HG03469 (cell line): ENCODE measurements at regions not wholly inside any gene's neighbourhood (a gene's known extent, or its start where the extent isn't known, plus 50 kb on each side); places are given as distances from the start of the nearest gene placed in this dataset.

Experiments used
- ATAC-seq: cut with Tn5 transposase; IDR thresholded peaks from one replicate; pipeline ENCODE4 v1.9.1; 2021; ENCODE audit warnings: mild to moderate bottlenecking, moderate library complexity, moderate number of reproducible peaks; ENCODE audit not compliant: unreplicated experiment

- no peak for ATAC-seq
These were observed 517.9 kb downstream of the EIPR1 start for GRCh38 chr2:2859732-2860131.

GRCh38 chr2:2859164-2859563 lies 518.5 kb downstream of the EIPR1 start:
- ATAC-seq: no peak

GRCh38 chr2:2856723-2857415 lies 520.7 kb downstream of the EIPR1 start:
- ATAC-seq: no peak

DNA sequence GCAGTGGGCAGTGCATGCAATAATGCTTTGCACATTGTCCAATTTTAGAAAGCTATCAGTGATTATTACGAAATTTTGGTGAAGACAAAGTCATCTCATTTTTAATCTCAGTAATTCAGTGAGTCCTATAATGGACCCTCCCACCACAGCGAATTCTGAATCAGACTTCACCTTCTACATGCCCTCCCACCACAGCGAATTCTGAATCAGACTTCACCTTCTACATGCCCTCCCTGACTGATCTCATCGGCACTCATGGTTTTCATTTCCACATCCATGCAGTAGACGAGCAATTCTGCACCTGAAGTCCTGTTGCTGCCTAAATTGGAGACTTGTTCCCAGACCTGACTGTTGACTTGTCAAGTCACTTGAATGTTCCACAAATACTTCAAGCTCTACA lies 522.3 kb downstream of the EIPR1 start:
- no peak for ATAC-seq

GRCh38 chr2:2853346-2853745 lies 522.3 kb upstream of the MYT1L start:
- no peak for ATAC-seq

- no peak for ATAC-seq
These were observed 521.0 kb upstream of the MYT1L start for GRCh38 chr2:2851806-2852777.

GRCh38 chr2:2851316-2851715 lies 520.2 kb upstream of the MYT1L start:
- ATAC-seq: no peak

DNA sequence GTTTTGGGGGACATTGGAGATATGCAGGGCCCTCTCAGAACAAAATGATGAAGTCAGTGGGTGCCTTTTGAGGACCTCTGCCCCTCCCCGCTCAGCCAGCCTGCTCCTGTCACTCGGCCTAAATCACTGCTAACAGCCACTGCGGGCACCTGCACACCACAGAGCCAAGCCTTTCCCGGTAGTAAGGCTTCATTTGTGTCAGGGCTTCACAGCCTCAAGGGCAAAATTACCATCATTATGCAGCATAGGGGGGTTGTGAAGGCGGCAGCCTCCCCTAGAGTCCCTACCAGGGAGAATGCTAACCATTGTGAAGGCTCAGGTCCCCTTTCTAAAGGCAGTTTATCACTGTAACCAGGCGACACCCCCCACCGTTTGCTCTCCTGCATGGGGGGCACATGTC lies 519.8 kb upstream of the MYT1L start:
- no peak for ATAC-seq

DNA sequence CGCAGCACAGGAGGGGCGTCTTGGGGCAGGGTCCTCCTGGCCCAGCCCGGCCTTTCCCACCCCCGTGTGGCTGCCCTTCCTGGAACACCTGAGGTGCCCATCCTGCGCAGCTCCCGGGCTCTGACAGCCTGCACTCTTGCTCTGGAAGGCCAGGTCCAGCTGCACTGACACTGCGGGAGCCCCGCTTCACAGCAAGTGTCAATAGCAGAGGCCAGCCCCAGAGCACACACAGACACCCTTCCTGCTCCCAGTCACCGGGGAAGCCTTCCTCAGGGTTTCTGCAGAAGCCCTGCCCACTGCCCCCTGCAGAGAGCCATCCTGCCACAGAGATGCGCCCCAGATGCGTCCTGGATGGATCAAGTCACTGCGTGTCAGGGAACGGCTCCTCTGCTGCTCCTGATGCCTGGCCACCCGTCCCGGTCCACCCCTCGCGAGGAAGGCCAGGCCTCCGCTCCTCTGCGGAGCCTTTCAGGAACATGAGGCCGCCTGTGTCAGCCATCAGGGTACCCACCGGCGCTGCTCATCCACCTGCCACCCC lies 519.2 kb upstream of the MYT1L start:
- ATAC-seq: no peak

DNA sequence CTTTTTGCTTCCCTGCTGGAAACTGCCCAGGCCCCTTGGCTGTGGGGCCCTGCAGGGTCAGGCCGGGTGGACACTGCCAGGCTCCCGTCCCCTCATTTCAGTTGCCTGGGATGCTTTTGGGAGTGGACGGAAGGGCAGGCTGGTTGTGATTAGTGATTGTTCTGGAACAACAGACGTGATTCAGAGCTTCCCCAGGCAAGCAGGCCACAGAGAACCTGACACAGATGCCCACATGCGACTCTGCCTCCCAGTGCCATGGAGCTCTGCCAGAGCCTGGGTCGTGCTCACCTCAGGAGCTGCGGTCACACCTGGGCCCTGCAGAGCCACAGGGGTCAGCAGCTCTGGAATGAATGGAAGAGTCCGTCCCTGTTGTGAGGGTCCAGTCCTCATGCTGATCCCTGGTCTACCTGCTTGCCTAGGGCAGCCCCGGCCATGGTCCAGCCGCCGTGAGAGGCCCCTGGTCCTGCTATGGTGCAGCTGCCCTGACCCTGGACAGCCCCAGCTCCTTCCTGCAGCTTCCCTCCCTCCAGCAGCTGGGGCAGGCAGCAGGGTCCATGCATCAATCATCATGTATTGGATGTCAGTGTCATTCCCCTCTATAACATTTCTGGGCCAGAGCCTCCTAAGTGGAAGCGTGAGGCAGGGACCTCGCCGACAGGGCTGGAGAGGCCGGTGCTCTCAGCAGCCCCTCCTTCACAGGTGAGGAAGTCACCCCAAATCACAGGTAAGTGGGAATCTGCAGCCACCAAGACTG lies 518.6 kb upstream of the MYT1L start:
- ATAC-seq: no peak

GRCh38 chr2:2848621-2849333 lies 517.7 kb upstream of the MYT1L start:
- no peak for ATAC-seq

DNA sequence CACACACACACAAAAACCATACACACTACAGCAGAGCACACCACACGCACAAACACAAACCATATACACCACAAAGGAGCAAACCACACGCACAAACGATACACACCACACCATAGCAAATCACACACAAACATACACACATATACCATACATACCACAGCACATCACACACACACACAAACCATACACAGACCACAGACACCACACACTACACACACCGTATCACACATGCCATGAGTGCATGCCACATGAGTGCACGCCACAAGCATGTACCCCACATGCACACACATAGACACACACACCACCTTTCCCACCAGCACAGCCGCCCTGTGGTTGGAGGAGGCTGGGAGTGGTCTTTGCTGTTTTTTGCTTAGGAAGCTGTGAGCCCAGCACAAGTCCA lies 517.1 kb upstream of the MYT1L start:
- ATAC-seq: no peak

DNA sequence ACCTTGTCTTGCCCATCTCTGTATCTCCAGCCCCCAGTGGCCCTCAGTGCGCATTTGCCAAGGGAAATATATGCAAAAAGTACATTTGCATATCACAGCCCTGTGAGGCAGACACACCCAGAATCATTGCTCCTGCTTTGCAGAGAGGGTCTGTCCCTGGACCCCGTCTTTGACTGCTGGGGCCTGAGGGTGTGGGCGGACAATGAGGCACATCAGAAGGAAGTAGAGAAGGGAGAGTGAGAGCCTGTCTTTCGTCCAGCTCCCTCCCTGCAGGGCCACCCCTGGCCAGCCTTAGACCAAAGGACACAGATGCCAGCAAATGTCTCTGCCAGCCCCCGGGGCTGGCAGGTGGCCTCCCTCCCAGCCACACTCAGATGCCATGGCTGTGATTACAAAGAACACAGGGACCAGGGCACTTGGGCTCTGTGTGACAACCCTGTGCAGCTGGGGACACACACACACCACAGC lies 516.2 kb upstream of the MYT1L start:
- ATAC-seq: no peak

DNA sequence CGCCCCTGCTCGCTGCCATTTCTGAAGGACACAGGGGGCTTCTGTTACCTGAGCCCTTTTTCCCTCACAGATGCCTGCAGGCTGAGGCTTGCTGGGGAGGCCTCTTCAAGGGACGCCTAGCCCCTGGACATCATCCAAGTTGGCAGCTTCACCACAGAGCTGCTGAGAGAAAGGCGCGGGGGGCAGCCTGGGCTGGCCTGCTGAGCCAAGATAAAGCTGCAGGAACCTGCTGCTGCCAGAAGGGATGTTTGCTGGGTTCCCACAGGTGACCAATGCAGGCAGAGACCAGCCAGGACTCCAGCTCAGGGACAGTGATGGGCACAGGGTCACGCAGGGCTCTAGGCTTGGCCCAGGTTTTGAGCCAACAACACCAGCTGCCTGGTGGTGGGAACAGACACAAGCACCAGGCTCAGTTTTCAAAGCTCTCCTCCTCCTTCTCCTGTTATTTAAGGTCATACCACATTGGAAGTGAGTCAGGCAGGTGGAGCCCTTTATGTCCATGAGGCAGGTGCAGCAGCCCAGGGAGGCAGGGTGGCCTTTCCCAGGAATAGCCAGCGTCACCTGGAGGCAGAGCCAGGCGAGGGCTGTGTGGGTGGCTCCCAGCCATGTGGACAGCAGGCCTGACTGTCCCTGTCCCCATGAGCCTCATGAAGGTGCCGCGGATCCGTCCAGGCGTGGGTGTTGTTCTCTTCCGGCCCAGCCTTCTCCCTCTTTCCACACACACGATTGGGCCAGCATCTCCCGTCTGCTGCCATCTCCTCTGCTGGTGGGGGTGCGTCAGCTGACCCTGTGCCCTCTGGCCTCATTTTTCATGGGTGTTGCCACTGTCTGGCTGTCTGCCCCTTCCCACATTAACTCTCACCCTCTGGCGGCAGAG lies 515.5 kb upstream of the MYT1L start:
- ATAC-seq: no peak

- no peak for ATAC-seq
These were observed 514.8 kb upstream of the MYT1L start for GRCh38 chr2:2845806-2846315.

- no peak for ATAC-seq
These were observed 514.2 kb upstream of the MYT1L start for GRCh38 chr2:2845267-2845666.

DNA sequence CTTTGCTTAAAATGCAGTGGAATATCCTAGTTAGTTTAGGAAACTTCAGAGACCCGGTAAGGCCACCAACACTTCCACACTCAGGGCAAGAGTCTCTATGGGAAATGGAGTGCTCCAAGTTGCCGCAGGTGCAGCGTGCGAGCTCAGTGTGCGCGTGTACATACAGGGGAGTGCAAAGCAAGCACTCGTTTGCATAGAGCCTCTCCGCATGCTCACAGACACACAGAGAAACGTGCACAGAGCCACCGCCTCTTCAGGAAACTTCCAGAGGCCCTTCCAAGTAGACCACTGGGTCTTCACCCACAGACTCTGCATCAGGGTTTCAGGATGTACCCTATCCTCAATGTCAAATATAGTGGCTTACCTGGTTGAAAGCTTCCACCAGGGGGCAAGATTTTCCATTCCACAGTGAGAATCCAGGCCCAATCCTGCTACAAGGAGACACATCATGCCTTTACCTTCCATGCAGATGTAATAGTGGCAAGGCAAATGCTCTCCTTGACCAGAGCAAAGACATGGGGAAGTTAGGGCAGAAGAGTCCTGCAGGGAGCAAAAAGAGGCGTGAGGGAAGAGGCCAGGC lies 513.0 kb upstream of the MYT1L start:
- ATAC-seq: no peak

GRCh38 chr2:2842466-2842865 lies 511.4 kb upstream of the MYT1L start:
- ATAC-seq: no peak
